NCI-H2227 treated with DMSO at 0.1 percent for 48 hours (cell line): ENCODE measurements at regions not wholly inside any gene's neighbourhood (a gene's known extent, or its start where the extent isn't known, plus 50 kb on each side); places are given as distances from the start of the nearest gene placed in this dataset.

Experiments
- DNase-seq: peaks from one replicate; lab custom pipeline; 2025; lab: John Stamatoyannopoulos, UW

- DNase-seq = no peak
Observed at GRCh38 chrX:40485102-40485826, 95.5 kb upstream of the ATP6AP2 start.

- DNase-seq = no peak
Observed at GRCh38 chrX:40484408-40485091, 96.2 kb upstream of the ATP6AP2 start.

GRCh38 chrX:40483502-40483901, 97.3 kb upstream of the ATP6AP2 start:
- no peak for DNase-seq

GRCh38 chrX:40479777-40480318, 100.9 kb upstream of the ATP6AP2 start:
- DNase-seq = no peak

- DNase-seq = no peak
Observed at GRCh38 chrX:40478474-40479065, 102.2 kb upstream of the ATP6AP2 start.

GRCh38 chrX:40476958-40477357, 103.8 kb upstream of the ATP6AP2 start:
- no peak for DNase-seq

GRCh38 chrX:40474645-40475044, 106.1 kb upstream of the ATP6AP2 start:
- DNase-seq = peak; percentile 68

GRCh38 chrX:40474205-40474626, 106.6 kb upstream of the ATP6AP2 start:
- DNase-seq = peak; percentile 74

- DNase-seq = no peak
Observed at GRCh38 chrX:40473460-40474204, 107.1 kb upstream of the ATP6AP2 start.

GRCh38 chrX:40471965-40472648, 108.7 kb upstream of the ATP6AP2 start:
- DNase-seq = peak; percentile 70

GRCh38 chrX:40470830-40471429, 109.8 kb upstream of the ATP6AP2 start:
- no peak for DNase-seq

GRCh38 chrX:40469316-40469715, 111.5 kb upstream of the ATP6AP2 start:
- DNase-seq = no peak

- peak; percentile 75 for DNase-seq
Observed at GRCh38 chrX:40468033-40468846, 112.5 kb upstream of the ATP6AP2 start.

- no peak for DNase-seq
Observed at GRCh38 chrX:40467454-40467853, 113.3 kb upstream of the ATP6AP2 start.

GRCh38 chrX:40465735-40466551, 114.8 kb upstream of the ATP6AP2 start:
- no peak for DNase-seq

GRCh38 chrX:40462795-40463194, 118.0 kb upstream of the ATP6AP2 start:
- DNase-seq = no peak

- no peak for DNase-seq
Observed at GRCh38 chrX:40460926-40461325, 119.8 kb upstream of the ATP6AP2 start.

GRCh38 chrX:40459571-40460158, 121.1 kb upstream of the ATP6AP2 start:
- DNase-seq = no peak

- DNase-seq = no peak
Observed at GRCh38 chrX:40457406-40457805, 123.4 kb upstream of the ATP6AP2 start.
